B cell (primary cell): ENCODE measurements at regions not wholly inside any gene's neighbourhood (a gene's known extent, or its start where the extent isn't known, plus 50 kb on each side); places are given as distances from the start of the nearest gene placed in this dataset.

ENCODE experiments used
- ATAC-seq: fragments of 200-7000 bp; cut with Tn5 transposase; one replicate; pipeline ENCODE4 v1.10.0; 2021; ENCODE audit warnings: low read depth, mild to moderate bottlenecking, moderate number of reproducible peaks, moderate library complexity
- CTCF ChIA-PET: fragments of 350-600 bp; sonication (Branson Sonifier 250); formaldehyde crosslinking; loops from one replicate; lab custom pipeline; 2021; ENCODE audit warnings: antibody characterized with exemption, inconsistent platforms; lab: Charles Lee
- POLR2A ChIA-PET: fragments of 350-600 bp; sonication (Branson Sonifier 250); formaldehyde crosslinking; loops from one replicate; lab custom pipeline; 2021; ENCODE audit warnings: antibody characterized with exemption; lab: Charles Lee
- DNase-seq: peaks from one replicate; pipeline ENCODE4 v3.0.0; 2013
- H2AFZ ChIP-seq: 2 replicates; pipeline ENCODE4 v1.6.1; 2012; ENCODE audit warnings: mild to moderate bottlenecking, low read depth, low read length; ENCODE audit not compliant: insufficient read depth, poor library complexity, severe bottlenecking
- H3K27ac ChIP-seq, 2 donors: 1 replicate in 1 of 2; 2 replicates in 1 of 2; pipeline ENCODE4 v1.5.1; 2012 to 2013; ENCODE audit warnings: low read length in 2 of 2, mild to moderate bottlenecking in 2 of 2, moderate library complexity in 1 of 2
- H3K27me3 ChIP-seq, 4 experiments: fragments of 200-600 bp in 1 of 4; sonication (generic) in 1 of 4; replicated peaks in 1 of 4; 1 replicate in 2 of 4; 2 replicates in 2 of 4; pipeline versions ENCODE4 v1.6.1 to v1.7.0; 2013 to 2016; ENCODE audit warnings: low read length in 3 of 4, mild to moderate bottlenecking in 2 of 4, mixed read lengths in 1 of 4, moderate library complexity in 1 of 4; ENCODE audit not compliant: insufficient read depth in 4 of 4, control insufficient read depth in 3 of 4; ENCODE audit errors: control extremely low read depth in 1 of 4
- H3K36me3 ChIP-seq, 2 experiments: replicated peaks in 1 of 2; 1 replicate in 1 of 2; 2 replicates in 1 of 2; pipeline versions ENCODE4 v1.6.1 to v1.7.1; 2013; ENCODE audit warnings: low read length in 1 of 2; ENCODE audit not compliant: insufficient read depth in 2 of 2, control insufficient read depth in 1 of 2; ENCODE audit errors: control extremely low read depth in 1 of 2, extremely low read depth in 1 of 2
- H3K4me1 ChIP-seq, 2 donors: fragments of 200-600 bp in 1 of 2; sonication (generic) in 1 of 2; 1 replicate in 1 of 2; 2 replicates in 1 of 2; pipeline versions ENCODE4 v1.5.1 to v1.6.1; 2013 to 2017; ENCODE audit warnings: low read length in 2 of 2; ENCODE audit not compliant: control insufficient read depth in 2 of 2, insufficient read depth in 2 of 2
- H3K4me2 ChIP-seq: replicated peaks from 2 replicates; pipeline ENCODE3; 2012; ENCODE audit warnings: mild to moderate bottlenecking, low read depth, low read length; ENCODE audit not compliant: poor library complexity, severe bottlenecking
- H3K4me3 ChIP-seq, 5 experiments: fragments of 200-600 bp in 1 of 5; sonication (generic) in 1 of 5; 1 replicate in 3 of 5; 2 replicates in 2 of 5; pipeline versions ENCODE4 v1.5.1 to v1.7.0; 2011 to 2016; ENCODE audit warnings: low read length in 4 of 5, mild to moderate bottlenecking in 4 of 5, low read depth in 2 of 5, control low read depth in 1 of 5, moderate library complexity in 1 of 5; ENCODE audit not compliant: insufficient read depth in 1 of 5; ENCODE audit errors: control extremely low read depth in 1 of 5, extremely low read depth in 1 of 5
- H3K79me2 ChIP-seq: fragments of 200-600 bp; sonication (generic); one replicate; pipeline ENCODE4 v1.6.0; 2016; ENCODE audit warnings: low read length; ENCODE audit not compliant: control insufficient read depth, insufficient read depth
- H3K9ac ChIP-seq: fragments of 200-600 bp; sonication (generic); 2 replicates; pipeline ENCODE4 v1.6.1; 2017; ENCODE audit warnings: mild to moderate bottlenecking, low read length, moderate library complexity
- H3K9me3 ChIP-seq, 3 donors: one replicate each; pipeline versions ENCODE4 v1.6.1 to v1.7.1; 2013; ENCODE audit warnings: low read length in 2 of 3; ENCODE audit not compliant: control insufficient read depth in 2 of 3, insufficient read depth in 1 of 3; ENCODE audit errors: control extremely low read depth in 1 of 3
- H4K20me1 ChIP-seq: 2 replicates; pipeline ENCODE4 v1.6.0; 2012; ENCODE audit warnings: mild to moderate bottlenecking, low read length; ENCODE audit not compliant: insufficient read depth, control insufficient read depth, poor library complexity, severe bottlenecking
- H3K27ac Mint-ChIP-seq: one replicate; pipeline ENCODE4 v1.8.0; 2021; ENCODE audit warnings: mixed read lengths
- H3K27me3 Mint-ChIP-seq: one replicate; pipeline ENCODE4 v1.8.0; 2021; ENCODE audit warnings: mixed read lengths
- H3K4me1 Mint-ChIP-seq: one replicate; pipeline ENCODE4 v1.8.0; 2021; ENCODE audit warnings: mixed read lengths
- H3K4me3 Mint-ChIP-seq: one replicate; pipeline ENCODE4 v1.8.0; 2021; ENCODE audit warnings: mixed read lengths
- H3K9me3 Mint-ChIP-seq: one replicate; pipeline ENCODE4 v1.8.0; 2022; ENCODE audit warnings: mixed read lengths; ENCODE audit not compliant: insufficient read depth
- CTCF ChIP-seq: fragments of 200-600 bp; IDR thresholded peaks from one replicate; pipeline ENCODE4 v1.8.0; 2022; ENCODE audit warnings: antibody characterized with exemption, mild to moderate bottlenecking
- EZH2 ChIP-seq: IDR thresholded peaks from 2 replicates; pipeline ENCODE4 v1.6.1; 2012; ENCODE audit warnings: borderline replicate concordance, low read depth, mild to moderate bottlenecking, moderate library complexity, low read length; ENCODE audit not compliant: insufficient read depth, poor library complexity, severe bottlenecking
- WGBS: methylation state at CpG from one replicate; pipeline ENCODE4 v1.1.5; 2013; ENCODE audit warnings: missing lambda C conversion rate; ENCODE audit not compliant: insufficient coverage; 5-methylcytosine and 5-hydroxymethylcytosine counted together
- intact Hi-C: fragments of 100-400 bp; cut with micrococcal nuclease; formaldehyde crosslinking; loops from one replicate; pipeline ENCODE4 v1.10.0; 2022

GRCh38 chr4:19844446-19844845 lies 407.3 kb upstream of the SLIT2 start:
- H3K36me3 ChIP-seq: no peaks in the 10 kb centered on the region
- Mint-ChIP-seq H3K27ac (no peak overlapping the region), H3K9me3 (peaks cover 2% of the 10 kb centered on the region), H3K27me3 (no peaks in the 10 kb centered on the region), H3K4me1 (no peaks in the 10 kb centered on the region), H3K4me3 (no peak overlapping the region)
- POLR2A ChIA-PET: no interaction called here
- H3K27me3 ChIP-seq: no peaks in the 10 kb centered on the region
- H3K9ac ChIP-seq: no peak overlapping the region
- ATAC-seq: no peak
- H4K20me1 ChIP-seq: no peaks in the 10 kb centered on the region
- H3K4me2 ChIP-seq: no peak overlapping the region
- H2AFZ ChIP-seq: no peak overlapping the region
- no peaks in the 10 kb centered on the region for H3K79me2 ChIP-seq
- intact Hi-C loops: no loop called here
- CTCF ChIA-PET: no interaction called here
- H3K9me3 ChIP-seq: no peaks in the 10 kb centered on the region
- H3K4me3 ChIP-seq: no peak overlapping the region
- no peaks in the 10 kb centered on the region for H3K4me1 ChIP-seq
- WGBS: 89% methylated on average over 1 of the region's 2 CpGs
- no peak for DNase-seq
- H3K27ac ChIP-seq: no peak overlapping the region
- TF ChIP-seq CTCF: no peak
- no peak for TF ChIP-seq EZH2

GRCh38 chr4:19842471-19842870 lies 409.2 kb upstream of the SLIT2 start:
- no peaks in the 10 kb centered on the region for H3K27me3 ChIP-seq
- no peaks in the 10 kb centered on the region for H3K4me1 Mint-ChIP-seq
- ATAC-seq: no peak
- DNase-seq: no peak
- H3K4me2 ChIP-seq: no peak overlapping the region
- POLR2A ChIA-PET: no interaction called here
- no peak overlapping the region for H3K4me3 ChIP-seq
- CTCF ChIA-PET: no interaction called here
- H3K27ac ChIP-seq: no peak overlapping the region
- H3K4me3 Mint-ChIP-seq: no peak overlapping the region
- H2AFZ ChIP-seq: no peak overlapping the region
- H3K36me3 ChIP-seq: no peaks in the 10 kb centered on the region
- H4K20me1 ChIP-seq: no peaks in the 10 kb centered on the region
- no peaks in the 10 kb centered on the region for H3K4me1 ChIP-seq
- TF ChIP-seq CTCF: no peak
- TF ChIP-seq EZH2: no peak
- H3K79me2 ChIP-seq: no peaks in the 10 kb centered on the region
- H3K27ac Mint-ChIP-seq: no peak overlapping the region
- no peaks in the 10 kb centered on the region for H3K27me3 Mint-ChIP-seq
- intact Hi-C loops: no loop called here
- no peak overlapping the region for H3K9ac ChIP-seq
- 100% methylated on average over 1 of the region's 2 CpGs for WGBS
- no peaks in the 10 kb centered on the region for H3K9me3 ChIP-seq
- peaks cover 2% of the 10 kb centered on the region for H3K9me3 Mint-ChIP-seq
